OCI-LY7 (cell line): ENCODE measurements at regions not wholly inside any gene's neighbourhood (a gene's known extent, or its start where the extent isn't known, plus 50 kb on each side); places are given as distances from the start of the nearest gene placed in this dataset.

Experiments
- EZH2phosphoT487 ChIP-seq: fragments of 200-600 bp; sonication (generic); IDR thresholded peaks from 2 replicates; pipeline ENCODE4 v1.6.1; 2018; ENCODE audit warnings: low read depth, borderline replicate concordance, mild to moderate bottlenecking, mixed run types, antibody characterized with exemption, low read length, moderate library complexity, mixed read lengths
- TF ChIP-seq, protein P1 (sequence below): fragments of 200-600 bp; sonication (generic); conservative IDR thresholded peaks from 2 replicates; pipeline ENCODE4 v1.5.1; 2014; ENCODE audit warnings: mild to moderate bottlenecking, antibody characterized with exemption, low read length, moderate library complexity, mixed read lengths

DNA sequence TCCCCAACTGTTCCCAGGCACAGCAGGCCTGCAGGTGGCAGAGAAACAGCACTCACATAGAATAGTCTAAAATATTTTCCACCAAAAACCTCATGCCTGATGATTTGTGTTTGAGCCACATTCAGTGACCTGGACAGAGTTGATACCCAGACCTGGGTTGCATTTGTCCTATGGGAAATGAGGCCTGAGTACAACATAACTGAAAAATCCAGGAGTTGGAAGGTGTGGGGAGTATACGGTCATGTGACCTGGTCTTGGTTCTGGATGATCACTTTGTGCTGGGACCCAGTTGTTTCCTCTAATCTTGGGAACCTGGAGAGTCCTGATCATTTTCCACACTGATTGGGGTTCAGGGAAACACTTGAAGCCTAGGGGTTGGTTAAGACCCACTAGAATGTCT is 200.3 kb upstream of the MPHOSPH6 start:
- TF ChIP-seq, protein P1, sequence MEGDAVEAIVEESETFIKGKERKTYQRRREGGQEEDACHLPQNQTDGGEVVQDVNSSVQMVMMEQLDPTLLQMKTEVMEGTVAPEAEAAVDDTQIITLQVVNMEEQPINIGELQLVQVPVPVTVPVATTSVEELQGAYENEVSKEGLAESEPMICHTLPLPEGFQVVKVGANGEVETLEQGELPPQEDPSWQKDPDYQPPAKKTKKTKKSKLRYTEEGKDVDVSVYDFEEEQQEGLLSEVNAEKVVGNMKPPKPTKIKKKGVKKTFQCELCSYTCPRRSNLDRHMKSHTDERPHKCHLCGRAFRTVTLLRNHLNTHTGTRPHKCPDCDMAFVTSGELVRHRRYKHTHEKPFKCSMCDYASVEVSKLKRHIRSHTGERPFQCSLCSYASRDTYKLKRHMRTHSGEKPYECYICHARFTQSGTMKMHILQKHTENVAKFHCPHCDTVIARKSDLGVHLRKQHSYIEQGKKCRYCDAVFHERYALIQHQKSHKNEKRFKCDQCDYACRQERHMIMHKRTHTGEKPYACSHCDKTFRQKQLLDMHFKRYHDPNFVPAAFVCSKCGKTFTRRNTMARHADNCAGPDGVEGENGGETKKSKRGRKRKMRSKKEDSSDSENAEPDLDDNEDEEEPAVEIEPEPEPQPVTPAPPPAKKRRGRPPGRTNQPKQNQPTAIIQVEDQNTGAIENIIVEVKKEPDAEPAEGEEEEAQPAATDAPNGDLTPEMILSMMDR, result no peak
- TF ChIP-seq EZH2phosphoT487, result no peak
